ENCODE measurements at regions not wholly inside any gene's neighbourhood (a gene's known extent, or its start where the extent isn't known, plus 50 kb on each side); places are given as distances from the start of the nearest gene placed in this dataset.

GRCh38 chr4:107197121-107197520, 161.0 kb upstream of the DKK2 start (continued):
- no peak for TF ChIP-seq KDM5B (IDR thresholded peaks at IDR 0.05; ENCODE audit: insufficient replicate concordance, low read depth, low read length)

- no peaks in the 10 kb centered on the region for H3K27me3 ChIP-seq (ENCODE audit: control insufficient read depth in 2 of 2, insufficient read depth in 2 of 2, low read length in 2 of 2)
- no peaks in the 10 kb centered on the region for H4K20me1 ChIP-seq (replicated peaks; ENCODE audit: control insufficient read depth, insufficient read depth, low read length)
- H3K9ac ChIP-seq (ENCODE audit: insufficient read depth in 1 of 2, low read depth in 2 of 2, low read length in 2 of 2): no peak overlapping the region
- no peak for FAIRE-seq
- TF ChIP-seq ZNF644 (tag; IDR thresholded peaks at IDR 0.05; ENCODE audit: low read depth): no peak
- TF ChIP-seq TAF15 (IDR thresholded peaks at IDR 0.05; ENCODE audit: low read depth, low read length): no peak
- no peak for TF ChIP-seq SRSF1 (IDR thresholded peaks at IDR 0.05; ENCODE audit: low read depth, low read length)
- TF ChIP-seq CCAR2 (IDR thresholded peaks at IDR 0.05; ENCODE audit: low read depth, low read length): no peak
- no peaks in the 10 kb centered on the region for H3K9me3 ChIP-seq (replicated peaks; ENCODE audit: control insufficient read depth, insufficient read depth, low read depth, low read length)
- no peaks in the 10 kb centered on the region for H3K79me2 ChIP-seq (ENCODE audit: control insufficient read depth, insufficient read depth, low read length)
- no peak overlapping the region for H3K4me3 ChIP-seq
- no peaks in the 10 kb centered on the region for H3K36me3 ChIP-seq (ENCODE audit: control insufficient read depth, insufficient read depth, low read length)
- POLR2A ChIA-PET: no interaction called here
- intact Hi-C loops (cut with micrococcal nuclease) (no loop called here), in situ Hi-C loops (cut with MboI) (no loop called here)
- H3K27ac ChIP-seq (ENCODE audit: extremely low read depth, low read depth, low read length): no peak overlapping the region
- H3K9me1 ChIP-seq (ENCODE audit: control insufficient read depth, insufficient read depth, low read length): no peaks in the 10 kb centered on the region
- H3K4me1 ChIP-seq (replicated peaks in 1 of 2; ENCODE audit: control insufficient read depth in 2 of 2, insufficient read depth in 2 of 2, low read length in 2 of 2): no peaks in the 10 kb centered on the region
- CTCF ChIA-PET (ENCODE audit: low intra/inter-chr PET ratio): no interaction called here
- WGBS (ENCODE audit: insufficient coverage, low coverage, missing lambda C conversion rate): 0% methylated on average over 2 of the region's 2 CpGs
- H2AFZ ChIP-seq (ENCODE audit: low read depth, low read length): no peak overlapping the region
- no TSS peak for BruUV-seq (replicated peaks)
- H3K4me2 ChIP-seq (ENCODE audit: insufficient read depth, low read length): no peak overlapping the region
- DNase-seq (ENCODE audit: extremely low read depth in 1 of 4, low spot score in 3 of 4): no peak
- no peak for ATAC-seq
Observed at GRCh38 chr4:107196312-107196711, 160.2 kb upstream of the DKK2 start.

- Histone ChIP-seq H3K4me3 (no peak overlapping the region), H3K27me3 (ENCODE audit: control insufficient read depth in 2 of 2, insufficient read depth in 2 of 2, low read length in 2 of 2) (no peaks in the 10 kb centered on the region), H3K9ac (ENCODE audit: insufficient read depth in 1 of 2, low read depth in 2 of 2, low read length in 2 of 2) (no peak overlapping the region), H3K4me1 (replicated peaks in 1 of 2; ENCODE audit: control insufficient read depth in 2 of 2, insufficient read depth in 2 of 2, low read length in 2 of 2) (no peaks in the 10 kb centered on the region), H3K9me3 (replicated peaks; ENCODE audit: control insufficient read depth, insufficient read depth, low read depth, low read length) (no peaks in the 10 kb centered on the region), H2AFZ (ENCODE audit: low read depth, low read length) (no peak overlapping the region), H4K20me1 (replicated peaks; ENCODE audit: control insufficient read depth, insufficient read depth, low read length) (no peaks in the 10 kb centered on the region), H3K79me2 (ENCODE audit: control insufficient read depth, insufficient read depth, low read length) (no peaks in the 10 kb centered on the region), H3K36me3 (ENCODE audit: control insufficient read depth, insufficient read depth, low read length) (no peaks in the 10 kb centered on the region), H3K9me1 (ENCODE audit: control insufficient read depth, insufficient read depth, low read length) (no peaks in the 10 kb centered on the region), H3K4me2 (ENCODE audit: insufficient read depth, low read length) (no peak overlapping the region), H3K27ac (ENCODE audit: extremely low read depth, low read depth, low read length) (no peak overlapping the region)
- DNase-seq (ENCODE audit: extremely low read depth in 1 of 4, low spot score in 3 of 4) (no peak), ATAC-seq (no peak), FAIRE-seq (no peak)
- intact Hi-C loops (cut with micrococcal nuclease): no loop called here
- no TSS peak for BruUV-seq (replicated peaks)
- in situ Hi-C loops (cut with MboI): no loop called here
- CTCF ChIA-PET (ENCODE audit: low intra/inter-chr PET ratio): no interaction called here
- WGBS (ENCODE audit: insufficient coverage, low coverage, missing lambda C conversion rate): 0% methylated on average over 4 of the region's 4 CpGs
- POLR2A ChIA-PET: interaction anchor here (0.7 kb wide), 1 partner anchor 11 kb away, joined by 3 read pairs; no protein-coding TSS in a partner anchor
- TF ChIP-seq JUNB (CRISPR knock-in tag; conservative IDR thresholded peaks at IDR 0.05) (no peak), IFI16 (CRISPR knock-in tag; IDR thresholded peaks at IDR 0.05) (no peak), MBD2 (IDR thresholded peaks at IDR 0.05; ENCODE audit: borderline replicate concordance, low read depth) (no peak), RBM17 (IDR thresholded peaks at IDR 0.05; ENCODE audit: borderline replicate concordance, low read depth, low read length) (no peak), HES1 (IDR thresholded peaks at IDR 0.05; ENCODE audit: low read depth) (no peak), TCF15 (CRISPR knock-in tag; IDR thresholded peaks at IDR 0.05) (no peak), ZNF174 (CRISPR knock-in tag; IDR thresholded peaks at IDR 0.05) (no peak), ZBTB43 (CRISPR knock-in tag; IDR thresholded peaks at IDR 0.05) (no peak), SRSF7 (optimal IDR thresholded peaks at IDR 0.05; ENCODE audit: low read depth, low read length) (no peak), SREBF2 (CRISPR knock-in tag; IDR thresholded peaks at IDR 0.05) (no peak)
Observed at GRCh38 chr4:107194005-107194404, 157.9 kb upstream of the DKK2 start.

All from K562 (cell line).